NCI-H2196 treated with DMSO at 0.1 percent for 48 hours (cell line): ENCODE measurements at regions not wholly inside any gene's neighbourhood (a gene's known extent, or its start where the extent isn't known, plus 50 kb on each side); places are given as distances from the start of the nearest gene placed in this dataset.
"Not testable (repeated sequence)": the region's sequence is repeated elsewhere in the genome, so short reads cannot be mapped to it uniquely, and the experiment has no call there.

ENCODE experiments used
- DNase-seq: peaks from one replicate; lab custom pipeline; 2025; ENCODE audit not compliant: unreplicated experiment; lab: John Stamatoyannopoulos, UW

DNA sequence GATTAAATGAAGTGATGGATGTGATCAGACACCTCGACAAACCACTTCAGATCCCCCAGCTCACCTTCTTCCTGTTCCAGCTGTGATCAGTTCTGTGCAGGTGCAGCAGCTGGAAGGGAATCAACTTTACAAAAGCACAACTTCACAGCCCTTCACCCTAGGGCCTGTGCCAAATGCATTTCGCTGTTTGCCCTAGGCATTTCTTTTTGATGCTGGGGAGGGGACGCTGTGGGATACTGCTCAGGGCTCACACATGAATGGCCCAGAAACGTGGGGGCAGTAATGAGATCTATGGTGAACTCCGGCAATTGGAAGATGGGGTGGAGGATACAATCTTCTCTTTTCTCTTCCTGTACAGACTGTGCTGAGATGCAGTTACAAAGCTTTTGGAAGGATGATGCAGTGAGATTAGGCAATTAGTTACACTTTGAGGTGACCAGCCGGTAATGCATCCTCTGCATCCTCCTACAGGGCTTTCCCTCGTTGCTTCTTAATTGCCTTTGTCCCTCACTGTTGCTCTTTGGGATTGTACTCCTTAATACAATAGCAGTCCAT lies 215.1 kb upstream of the PITX2 start:
- no peak for DNase-seq

DNA sequence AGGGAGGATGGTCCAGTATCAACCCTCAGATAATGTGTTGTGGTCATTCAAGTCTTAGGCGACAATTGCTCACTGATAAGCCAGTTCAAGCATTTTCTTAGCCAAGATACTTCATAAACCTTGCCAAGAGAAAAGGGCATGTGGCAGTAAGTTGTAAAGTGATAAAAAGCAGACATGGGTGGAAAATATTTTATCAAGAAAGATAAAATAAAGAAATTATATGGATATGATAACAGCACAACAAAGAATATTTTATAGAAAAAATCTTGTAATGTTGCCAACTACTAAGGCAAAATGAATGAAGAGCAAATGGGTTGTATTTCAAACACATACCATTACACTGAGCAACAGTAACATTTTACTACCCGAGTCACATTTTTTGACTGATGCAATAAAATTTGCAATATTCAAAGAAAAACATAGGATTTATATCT lies 217.4 kb upstream of the PITX2 start:
- no peak for DNase-seq

DNA sequence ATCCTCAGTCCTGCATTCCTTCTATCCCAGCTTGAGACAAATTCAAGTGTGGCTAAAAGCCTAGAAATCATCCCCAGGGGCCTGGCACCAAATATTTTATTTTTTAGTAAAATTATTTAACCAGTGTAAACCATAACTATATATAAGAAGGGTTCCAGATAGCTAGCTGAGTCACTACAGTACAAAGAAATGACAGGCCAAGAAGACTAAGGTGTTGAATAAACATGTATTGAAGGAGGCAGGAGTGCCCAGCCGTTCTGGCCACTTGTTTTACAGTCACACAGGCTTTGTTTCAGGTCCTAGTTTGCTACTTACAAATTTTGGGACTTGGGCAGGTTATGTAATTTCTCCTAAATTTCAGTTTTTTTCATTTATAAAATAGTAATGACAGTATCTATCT lies 225.9 kb upstream of the PITX2 start:
- DNase-seq = no peak

DNA sequence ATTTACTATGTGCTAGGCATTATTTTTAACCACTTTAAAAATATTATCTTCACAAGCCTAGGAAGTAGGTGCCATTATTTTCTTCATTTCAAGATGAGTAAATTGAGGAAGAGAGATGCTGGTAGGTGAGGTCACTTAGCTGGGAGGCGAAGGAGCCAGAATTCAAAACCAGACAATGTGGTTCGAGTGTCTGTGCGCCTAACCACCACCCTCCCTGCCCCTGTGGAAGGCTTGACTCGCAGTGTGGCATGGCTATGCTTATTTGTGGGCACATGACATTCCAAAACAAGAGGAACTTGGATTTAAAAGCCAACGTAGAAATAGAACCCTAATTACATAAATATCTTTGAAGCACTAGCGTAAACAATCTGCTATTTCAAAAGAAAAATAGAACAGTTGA lies 226.6 kb upstream of the PITX2 start:
- no peak for DNase-seq

DNA sequence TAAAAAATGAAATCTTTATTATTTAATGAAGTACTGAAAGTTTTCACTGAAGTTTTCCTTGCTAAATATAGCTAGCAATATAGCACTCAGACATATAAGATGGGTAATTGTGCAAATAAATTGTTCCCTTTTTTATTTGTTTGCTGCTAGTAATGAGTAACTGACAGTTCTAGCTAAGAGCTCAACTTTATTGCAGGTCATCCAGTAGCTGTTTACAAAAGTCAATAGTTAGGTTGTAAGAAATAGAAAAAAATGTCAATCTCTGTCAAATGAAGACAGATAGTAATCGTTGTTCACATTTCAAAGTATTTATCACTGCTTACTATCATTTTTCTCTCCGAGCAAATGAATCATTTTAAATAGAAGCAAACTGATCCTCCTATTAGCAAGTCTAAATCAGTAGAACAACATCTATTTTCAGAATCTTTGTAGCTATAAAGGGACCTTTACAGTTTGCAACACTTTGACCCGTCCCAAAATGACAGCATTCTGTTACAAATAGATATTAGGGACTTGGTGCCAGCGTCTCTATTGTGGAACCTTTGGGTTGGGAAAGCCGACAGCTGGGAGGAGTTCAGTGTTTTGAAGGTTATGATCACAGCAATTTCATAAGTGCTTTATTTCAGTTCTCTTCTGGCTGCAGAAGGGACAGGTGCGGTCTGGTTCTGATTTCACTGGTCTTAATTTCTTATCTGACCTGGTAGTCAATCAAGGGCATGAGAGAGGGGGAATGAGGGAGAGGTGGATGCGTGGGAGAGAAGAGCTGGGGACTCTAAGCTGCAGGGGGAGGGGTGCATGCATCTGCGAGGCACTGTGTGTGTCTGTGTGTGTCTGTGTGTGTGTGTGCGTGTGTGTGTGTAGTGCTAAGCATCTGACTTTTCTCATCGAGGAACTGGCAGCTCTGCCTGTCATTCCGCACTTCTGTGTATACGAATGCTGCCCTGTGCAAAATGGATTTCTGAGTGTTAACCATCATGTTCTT lies 227.9 kb upstream of the PITX2 start:
- DNase-seq = no peak

DNA sequence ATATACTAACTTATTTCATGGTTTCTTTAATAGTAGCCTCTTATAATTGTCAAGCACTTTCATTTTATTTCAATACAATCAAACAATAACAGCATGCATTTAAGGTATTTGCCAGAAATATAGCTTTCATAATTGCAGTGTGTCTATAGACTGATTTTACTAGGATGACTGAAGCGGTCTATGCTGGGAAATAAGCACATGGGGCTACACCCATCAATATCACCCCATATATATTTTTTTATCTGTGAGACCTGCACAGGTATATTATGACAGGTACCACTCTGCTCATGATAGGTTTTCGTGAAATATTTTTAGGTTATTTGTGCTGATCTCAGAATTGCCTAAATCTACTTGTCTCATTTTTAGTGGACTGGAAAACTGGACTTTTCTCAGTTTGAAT lies 229.1 kb upstream of the PITX2 start:
- DNase-seq = no peak

DNA sequence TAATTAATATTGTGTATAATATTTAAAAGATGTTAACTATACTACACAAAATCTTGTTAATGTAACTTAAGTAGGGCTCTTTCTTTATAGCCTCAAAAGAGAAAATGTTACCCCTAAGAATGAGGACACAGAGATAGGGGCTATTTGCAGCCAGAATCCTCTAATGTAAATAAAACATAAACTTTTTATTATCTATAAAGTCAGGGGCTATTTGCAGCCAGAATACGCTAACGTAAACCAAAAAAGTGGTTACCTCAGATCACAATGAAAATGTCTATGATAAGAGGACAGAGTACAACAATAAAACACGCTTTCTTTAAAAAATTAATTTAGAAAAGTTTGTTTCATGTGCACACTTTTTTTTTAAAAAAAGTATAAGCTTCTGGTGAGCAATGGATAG lies 229.9 kb upstream of the PITX2 start:
- DNase-seq = no peak

DNA sequence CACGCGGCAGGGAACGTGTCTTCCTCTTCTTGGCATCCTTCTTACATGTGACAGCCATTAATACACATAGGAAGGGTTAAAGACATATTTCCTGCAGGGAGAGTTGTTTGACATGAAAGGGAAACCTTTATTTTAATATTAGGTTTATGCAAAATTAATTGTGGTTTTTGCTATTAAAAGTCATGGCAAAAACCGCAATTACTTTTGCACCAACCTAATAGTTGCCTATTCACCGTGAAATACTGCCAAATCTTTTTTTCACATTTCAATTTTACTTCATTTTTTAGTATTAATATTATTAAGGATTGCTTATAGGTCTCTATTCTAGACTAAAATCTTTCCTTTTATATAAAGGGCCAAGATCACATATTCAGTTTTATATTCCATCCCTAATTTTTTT lies 230.4 kb upstream of the PITX2 start:
- DNase-seq = no peak

DNA sequence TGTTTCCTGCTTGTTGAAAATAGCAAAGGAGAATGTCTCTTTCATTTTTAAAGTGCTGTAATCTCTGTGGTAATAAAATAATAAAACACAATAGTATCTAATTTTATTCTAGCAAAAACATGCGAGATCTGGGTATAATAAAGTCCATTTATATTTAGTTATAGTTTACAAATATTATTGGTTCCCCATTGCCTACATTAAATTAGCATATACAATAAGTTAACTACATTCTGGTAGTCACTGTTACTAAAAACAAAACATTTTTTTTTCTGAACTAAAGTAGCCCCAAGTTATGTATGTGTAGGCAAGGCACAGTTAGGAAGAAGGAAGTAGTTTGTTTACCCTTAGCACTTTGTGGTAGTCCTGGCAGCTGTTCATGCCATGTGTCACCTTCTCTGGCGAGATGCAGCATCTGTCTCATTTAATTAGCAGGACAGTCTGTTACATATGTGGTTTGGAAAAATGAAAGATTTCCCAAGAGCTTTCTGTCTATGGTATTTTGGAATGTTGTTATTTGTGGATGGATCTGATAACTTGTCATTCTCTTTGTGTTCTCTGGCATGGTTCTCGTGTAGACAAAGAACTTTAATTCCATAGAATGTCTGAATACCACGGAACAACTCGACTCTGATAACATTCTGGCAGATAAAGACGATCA lies 231.3 kb upstream of the PITX2 start:
- DNase-seq = no peak

DNA sequence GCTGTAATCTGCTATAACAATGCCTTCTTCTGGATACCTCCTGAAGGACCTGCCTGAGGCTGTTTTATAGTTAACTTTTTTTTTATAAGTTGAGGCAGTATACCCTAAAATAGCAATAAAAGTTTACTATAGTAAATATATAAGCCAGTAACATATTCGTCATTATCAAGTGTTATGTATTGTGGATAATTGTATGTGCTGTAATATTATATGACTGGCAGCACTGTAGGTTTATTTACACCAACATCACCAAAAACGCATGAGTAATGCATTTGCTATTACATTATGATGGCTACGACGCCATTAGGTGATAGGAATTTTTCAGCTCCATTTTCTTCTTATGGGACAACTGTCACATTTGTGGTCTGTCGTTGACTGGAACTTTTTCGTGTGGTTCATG lies 237.2 kb upstream of the PITX2 start:
- DNase-seq = no peak

DNA sequence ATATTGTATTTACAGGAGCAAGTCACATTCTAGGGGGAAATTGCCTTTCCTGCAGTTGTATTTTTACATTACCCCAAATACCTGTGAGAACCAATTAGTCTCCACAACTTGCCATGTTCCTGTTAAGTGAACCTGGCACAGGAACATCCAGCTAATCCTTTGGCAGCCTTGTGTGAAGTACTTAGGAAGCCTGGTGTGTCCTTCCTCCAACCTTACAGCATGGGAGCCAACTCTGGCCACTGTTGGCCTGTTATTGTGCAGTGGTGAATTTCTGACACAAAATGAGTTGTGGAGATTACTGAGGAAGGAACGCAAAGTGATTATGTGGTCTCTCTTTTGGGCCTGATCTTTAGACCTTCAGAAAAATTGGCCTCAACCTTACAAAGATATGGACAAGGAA lies 238.0 kb upstream of the PITX2 start:
- DNase-seq = no peak

DNA sequence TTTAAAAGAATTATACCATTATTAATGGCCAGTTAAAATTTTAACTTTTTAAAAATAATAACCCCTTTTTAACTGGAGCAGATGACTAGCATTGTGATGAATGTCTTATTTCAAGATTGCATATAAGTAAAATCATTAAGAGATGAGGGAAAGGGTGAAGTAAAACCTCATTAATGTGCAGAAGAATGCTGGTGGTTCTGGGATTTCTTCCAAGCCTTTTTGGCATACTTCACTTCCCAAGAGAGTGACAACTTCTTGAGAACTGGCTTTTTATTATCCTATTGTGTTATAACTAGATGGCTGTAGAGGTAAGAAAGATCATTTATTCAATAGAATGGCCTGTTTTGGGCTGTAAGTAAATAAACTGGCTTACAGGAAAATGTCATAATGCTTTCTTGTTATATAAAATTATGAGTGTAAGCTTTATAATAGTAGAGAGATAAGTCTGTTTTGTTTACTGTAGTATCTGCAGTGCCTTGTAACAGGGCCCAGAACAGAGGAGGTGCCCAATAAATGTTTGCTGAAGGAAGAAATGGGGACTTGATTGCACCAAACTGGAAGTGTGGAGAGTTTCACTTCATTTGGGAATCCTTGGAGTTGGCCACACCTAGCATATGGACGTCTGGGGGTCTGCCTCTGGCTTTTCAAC lies 242.9 kb upstream of the PITX2 start:
- no peak for DNase-seq

DNA sequence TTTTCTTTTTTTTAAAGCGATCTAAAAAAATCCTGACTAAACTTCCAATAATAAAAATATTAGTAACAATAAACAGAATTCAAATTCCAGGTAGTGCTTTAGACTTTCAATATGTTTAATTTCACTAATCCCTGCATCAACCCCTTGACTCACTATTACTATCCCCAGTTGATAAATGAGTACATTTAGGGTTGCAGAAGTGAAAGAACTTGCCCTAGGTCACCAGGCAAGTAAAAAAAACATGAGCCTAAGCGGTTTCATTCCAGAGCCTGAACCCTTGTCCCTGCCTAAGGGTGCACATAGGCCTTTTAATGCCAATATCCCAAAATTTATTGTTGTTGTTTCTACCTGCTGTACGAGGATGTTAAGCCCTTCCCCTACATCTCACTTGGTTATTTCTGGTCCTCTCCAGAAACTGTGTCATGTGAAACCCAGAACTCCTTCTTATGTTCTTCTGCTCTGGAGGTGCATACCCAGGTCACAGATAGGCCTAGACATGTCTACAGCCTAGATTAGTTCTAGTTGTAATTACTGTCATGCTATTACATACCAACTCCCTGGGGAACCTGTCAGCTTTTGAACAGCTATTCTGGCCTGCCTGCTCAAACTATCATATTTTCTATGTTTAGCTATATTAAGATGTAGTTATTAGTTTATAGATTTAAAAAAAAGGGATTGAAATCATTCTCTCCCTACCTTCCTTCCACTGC lies 244.5 kb upstream of the PITX2 start:
- no peak for DNase-seq

DNA sequence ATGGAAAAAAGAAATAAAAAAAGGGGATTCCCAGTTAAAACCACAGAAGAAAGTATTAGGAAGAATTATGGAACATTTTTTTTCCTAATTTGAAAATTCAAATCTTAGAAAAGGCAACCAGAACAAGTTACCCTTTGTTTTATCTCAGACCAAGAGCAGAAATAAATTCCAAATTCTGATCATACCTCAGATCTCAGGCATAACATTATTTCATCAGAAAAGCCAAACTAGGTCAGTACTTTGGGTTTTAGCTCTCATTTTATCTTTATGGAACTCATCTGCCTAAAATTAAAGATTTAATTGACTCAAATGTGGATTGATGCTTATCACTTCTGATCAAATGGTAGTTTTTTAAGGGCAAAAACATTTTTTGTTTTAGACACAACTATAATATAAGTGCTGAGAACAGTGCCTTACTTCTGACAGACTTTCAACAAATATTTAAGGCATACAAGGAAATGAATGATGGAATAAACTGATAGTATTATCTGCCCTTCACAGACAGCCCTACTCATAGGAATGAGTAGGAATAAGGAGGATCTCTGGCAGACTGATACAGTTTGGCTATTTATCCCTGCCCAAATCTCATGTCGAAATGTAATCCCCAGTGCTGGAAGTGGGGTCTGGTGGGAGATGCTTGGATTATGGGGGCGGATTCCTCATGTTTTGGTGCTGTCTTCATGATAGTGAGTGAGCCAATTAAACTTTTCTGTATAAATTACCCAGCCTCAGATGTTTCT lies 245.3 kb upstream of the PITX2 start:
- no peak for DNase-seq

DNA sequence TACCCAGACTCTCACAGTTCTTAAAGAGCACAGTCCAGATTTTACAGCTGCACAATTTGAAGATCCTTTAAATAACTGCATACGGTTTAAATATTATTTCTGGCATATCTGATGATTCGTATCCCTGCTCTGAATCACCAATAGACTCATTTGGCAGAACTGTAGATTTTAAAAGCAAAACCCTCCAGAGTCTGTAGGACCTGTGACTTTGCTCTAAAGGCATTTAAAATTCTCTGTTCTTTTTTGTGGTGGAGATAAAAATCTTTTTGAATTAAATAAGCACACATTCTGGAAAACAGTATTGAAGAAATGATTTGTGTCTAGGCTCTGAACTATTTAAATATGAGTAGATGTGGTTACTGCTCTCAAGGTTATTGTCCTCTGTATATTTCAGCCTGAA lies 246.2 kb upstream of the PITX2 start:
- DNase-seq = no peak

DNA sequence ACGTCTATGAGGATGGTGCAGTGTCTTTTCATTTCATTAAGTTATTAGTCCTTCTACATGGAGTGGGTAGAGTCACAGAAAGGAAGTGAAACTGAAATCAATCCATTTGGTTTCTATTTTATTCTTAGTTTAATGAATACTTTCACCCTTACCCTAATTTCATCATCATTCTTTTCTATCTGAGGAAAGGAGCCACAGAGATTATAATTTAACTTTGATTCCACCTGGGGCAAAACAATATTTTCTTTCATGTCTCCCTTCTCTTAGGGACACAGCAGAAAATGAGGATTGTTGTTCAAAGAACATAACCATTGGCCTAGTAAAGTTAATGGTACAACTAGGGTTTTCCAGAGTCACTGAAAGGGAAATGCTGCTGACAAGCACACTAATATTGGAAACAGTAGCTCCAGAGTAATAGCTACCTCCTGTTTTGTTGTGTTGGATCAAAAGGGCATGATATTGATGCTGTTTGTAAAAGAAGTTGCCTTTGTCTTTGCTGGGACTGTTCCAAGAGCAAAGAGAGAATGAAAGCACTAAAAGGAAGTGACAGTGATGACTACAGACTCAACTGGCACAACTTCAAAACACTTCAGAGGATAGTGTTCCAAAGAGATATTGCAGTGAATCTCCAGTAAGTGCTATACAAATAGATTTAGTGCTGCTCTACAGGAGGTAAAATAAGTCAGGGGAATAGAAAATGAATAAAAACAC lies 247.1 kb upstream of the PITX2 start:
- no peak for DNase-seq

DNA sequence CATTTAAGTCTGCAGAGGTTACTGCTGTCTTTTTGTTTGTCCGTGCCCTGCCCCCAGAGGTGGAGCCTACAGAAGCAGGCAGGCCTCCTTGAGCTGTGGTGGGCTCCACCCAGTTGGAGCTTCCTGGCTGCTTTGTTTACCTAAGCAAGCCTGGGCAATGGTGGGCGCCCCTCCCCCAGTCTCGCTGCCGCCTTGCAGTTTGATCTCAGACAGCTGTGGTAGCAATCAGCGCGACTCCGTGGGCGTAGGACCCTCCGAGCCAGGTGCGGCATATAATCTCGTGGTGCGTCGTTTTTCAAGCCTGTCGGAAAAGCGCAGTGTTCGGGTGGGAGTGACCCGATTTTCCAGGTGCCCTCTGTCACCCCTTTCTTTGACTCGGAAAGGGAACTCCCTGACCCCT lies 253.3 kb upstream of the PITX2 start:
- not testable (repeated sequence) for DNase-seq

DNA sequence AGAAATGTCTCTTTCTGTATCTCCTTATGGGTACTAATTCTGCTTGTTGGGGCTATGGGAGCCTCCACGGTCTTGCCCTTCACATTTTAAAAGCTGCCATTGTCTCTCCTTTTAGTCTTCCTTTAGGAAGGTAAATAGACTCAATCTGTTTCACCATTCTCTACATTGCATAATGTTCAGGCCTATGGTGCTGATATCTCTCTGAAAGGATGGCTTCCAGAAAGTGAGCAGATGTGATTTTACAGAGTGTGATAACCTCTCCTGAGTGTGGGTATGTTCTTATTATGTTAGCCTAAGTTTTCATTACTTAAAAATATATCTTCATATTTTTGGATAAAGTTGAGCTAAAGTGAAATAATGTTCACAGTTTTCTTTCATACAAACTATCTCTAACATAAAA lies 254.0 kb upstream of the PITX2 start:
- DNase-seq = no peak

DNA sequence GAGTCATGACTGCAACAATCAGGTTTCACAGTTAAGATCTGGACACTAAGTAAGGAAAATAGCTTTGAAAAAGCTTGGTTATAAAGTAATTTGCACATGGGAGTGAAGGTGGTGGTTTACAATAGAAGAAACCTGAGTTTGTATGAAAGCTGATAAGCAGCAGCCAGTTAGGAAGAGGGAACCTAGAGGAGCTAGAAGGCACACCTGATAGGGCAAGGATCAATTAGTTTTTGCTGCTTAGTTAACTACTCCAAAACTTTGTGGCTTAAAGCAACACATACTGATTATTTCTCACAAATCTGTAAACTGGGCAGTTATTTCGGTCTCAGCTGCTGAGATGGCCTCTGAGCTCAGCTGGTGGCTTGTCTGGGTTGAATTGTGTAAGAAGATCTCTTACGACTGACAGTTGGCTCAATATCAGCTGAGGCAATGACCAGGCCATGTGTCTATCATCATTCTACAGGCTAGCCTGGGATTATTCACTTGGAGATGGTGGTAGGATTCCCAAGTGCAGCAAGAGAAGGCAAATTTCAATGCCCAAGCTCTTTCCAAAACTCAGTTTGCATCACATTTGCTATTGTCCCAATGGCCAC lies 255.0 kb upstream of the PITX2 start:
- no peak for DNase-seq
